Ovary (tissue), 3 donors: ENCODE measurements at regions not wholly inside any gene's neighbourhood (a gene's known extent, or its start where the extent isn't known, plus 50 kb on each side); places are given as distances from the start of the nearest gene placed in this dataset.

ENCODE experiments used
- EP300 ChIP-seq: sonication (generic); formaldehyde crosslinking; IDR thresholded peaks from one replicate; pipeline ENCODE4 v1.6.1; 2017; ENCODE audit warnings: antibody characterized with exemption
- POLR2A ChIP-seq: fragments of 450-650 bp; IDR thresholded peaks from one replicate; pipeline ENCODE4 v1.6.1; 2017; ENCODE audit warnings: antibody characterized with exemption, mild to moderate bottlenecking, moderate library complexity
- TF ChIP-seq, protein P1 (sequence below), 3 donors: fragments of 450-650 bp in 2 of 3; fragments of 200-600 bp in 1 of 3; IDR thresholded peaks; one replicate each; pipeline versions ENCODE4 v1.5.1 to v1.8.0; 2016 to 2022; ENCODE audit warnings: antibody characterized with exemption in 3 of 3, mild to moderate bottlenecking in 1 of 3
- donor health status: DM: no; HTN: no; CAD: no.

DNA sequence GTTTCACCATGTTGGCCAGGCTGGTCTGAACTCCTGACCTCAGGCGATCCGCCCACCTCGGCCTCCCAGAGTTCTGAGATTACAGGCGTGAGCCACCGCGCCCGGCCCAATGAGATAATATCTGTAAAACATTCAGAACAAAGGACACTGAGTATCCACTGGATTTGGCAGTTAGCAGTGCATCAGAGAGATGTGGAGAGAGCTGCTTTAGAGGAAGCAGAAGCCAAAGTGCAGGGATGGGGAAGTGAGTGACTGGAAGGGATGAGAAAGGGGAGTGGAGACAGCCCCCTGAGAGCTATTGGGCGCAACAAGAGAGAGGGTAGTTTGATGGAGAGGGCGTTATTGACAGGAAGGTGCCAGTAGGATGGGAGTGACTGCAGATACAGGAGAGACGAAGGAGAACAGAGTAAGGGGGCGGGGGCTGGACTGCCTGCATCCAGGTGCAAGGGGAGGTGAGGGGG, 157.5 kb upstream of the SHB start:
- no peak for TF ChIP-seq POLR2A
- TF ChIP-seq, protein P1, sequence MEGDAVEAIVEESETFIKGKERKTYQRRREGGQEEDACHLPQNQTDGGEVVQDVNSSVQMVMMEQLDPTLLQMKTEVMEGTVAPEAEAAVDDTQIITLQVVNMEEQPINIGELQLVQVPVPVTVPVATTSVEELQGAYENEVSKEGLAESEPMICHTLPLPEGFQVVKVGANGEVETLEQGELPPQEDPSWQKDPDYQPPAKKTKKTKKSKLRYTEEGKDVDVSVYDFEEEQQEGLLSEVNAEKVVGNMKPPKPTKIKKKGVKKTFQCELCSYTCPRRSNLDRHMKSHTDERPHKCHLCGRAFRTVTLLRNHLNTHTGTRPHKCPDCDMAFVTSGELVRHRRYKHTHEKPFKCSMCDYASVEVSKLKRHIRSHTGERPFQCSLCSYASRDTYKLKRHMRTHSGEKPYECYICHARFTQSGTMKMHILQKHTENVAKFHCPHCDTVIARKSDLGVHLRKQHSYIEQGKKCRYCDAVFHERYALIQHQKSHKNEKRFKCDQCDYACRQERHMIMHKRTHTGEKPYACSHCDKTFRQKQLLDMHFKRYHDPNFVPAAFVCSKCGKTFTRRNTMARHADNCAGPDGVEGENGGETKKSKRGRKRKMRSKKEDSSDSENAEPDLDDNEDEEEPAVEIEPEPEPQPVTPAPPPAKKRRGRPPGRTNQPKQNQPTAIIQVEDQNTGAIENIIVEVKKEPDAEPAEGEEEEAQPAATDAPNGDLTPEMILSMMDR (IDR thresholded peaks at IDR 0.05): no peak
- TF ChIP-seq EP300: no peak
